ENCODE measurements at regions not wholly inside any gene's neighbourhood (a gene's known extent, or its start where the extent isn't known, plus 50 kb on each side); places are given as distances from the start of the nearest gene placed in this dataset.
"Not testable (repeated sequence)": the region's sequence is repeated elsewhere in the genome, so short reads cannot be mapped to it uniquely, and the experiment has no call there.

- DNase-seq (ENCODE audit: low read depth) = no peak
These were observed 125.1 kb upstream of the FAM204A start for GRCh38 chr10:118467200-118467599.

DNA sequence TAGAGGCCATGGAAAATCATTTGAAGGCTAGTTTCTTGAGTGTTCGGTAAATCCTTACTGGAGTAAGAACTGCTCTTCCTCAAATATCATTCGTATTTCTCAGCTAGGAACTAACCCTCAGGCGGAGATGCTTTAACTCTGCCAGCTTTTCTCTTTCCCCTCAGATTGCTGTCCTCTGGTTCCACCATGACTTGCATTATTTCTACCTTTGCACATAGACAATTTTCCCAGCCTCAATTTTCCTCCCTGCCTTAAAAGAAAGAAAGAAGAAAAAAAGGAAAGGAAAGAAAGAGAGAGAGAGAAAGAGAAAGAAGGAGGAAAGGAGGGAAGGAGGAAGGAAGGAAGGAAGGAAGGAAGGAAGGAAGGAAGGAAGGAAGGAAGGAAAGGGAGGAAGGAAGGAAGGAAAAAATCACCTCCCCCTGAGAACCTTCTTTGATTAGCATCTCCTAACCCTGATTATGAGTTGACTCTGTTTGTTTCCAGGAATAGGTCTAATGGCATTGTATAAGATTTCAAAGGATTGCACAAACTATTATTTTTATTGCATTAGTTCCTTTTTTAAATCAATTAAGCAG, 123.3 kb upstream of the FAM204A start:
- no peak for DNase-seq (ENCODE audit: low read depth)

- no peak for DNase-seq (ENCODE audit: low read depth)
These were observed 121.6 kb upstream of the FAM204A start for GRCh38 chr10:118463740-118464139.

DNA sequence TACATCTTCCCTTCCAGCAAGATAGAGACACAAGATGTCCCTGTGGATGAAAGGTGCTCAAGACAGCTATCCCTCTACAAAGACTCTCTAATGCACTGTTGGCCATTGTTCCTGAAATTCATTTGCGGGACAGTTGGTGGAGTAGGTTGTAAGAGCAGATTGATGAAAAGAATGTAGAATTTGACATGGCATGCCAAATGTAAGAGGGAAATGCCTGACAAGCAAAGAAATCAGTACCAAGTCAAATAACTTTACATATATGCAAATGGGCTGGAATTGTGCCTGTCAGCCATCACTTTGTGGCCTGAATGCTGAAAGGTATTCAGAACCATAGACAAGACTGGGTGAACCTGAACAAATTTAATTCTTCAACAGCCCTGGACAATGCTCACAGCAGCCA, 120.3 kb upstream of the FAM204A start:
- DNase-seq (ENCODE audit: low read depth) = no peak

DNA sequence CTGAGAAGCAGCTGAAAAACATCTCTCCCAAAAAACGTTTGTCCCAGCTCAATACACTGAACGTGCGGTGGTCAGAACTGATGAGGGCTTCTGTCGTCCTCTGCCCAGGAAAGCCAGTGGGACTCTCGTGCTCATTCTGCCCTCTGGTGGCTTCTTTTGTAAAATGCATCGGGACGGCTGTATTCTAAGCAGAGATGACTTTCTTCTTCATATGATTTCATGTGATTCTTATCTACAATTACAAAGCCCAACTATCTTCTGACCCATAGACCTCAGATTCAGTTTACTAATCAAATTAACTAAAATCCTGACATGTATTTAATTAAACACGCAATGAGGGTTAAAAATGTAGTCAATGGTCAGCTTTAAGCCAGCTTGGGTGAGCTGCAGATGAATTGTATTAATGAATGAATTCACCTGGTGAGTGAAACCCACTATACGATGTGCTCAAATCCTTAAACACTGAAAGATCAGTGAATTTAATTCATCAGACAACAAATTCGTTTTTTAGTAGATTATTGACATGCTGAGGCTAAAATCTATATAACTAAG, 117.6 kb upstream of the FAM204A start:
- peak; percentile 26 for DNase-seq (ENCODE audit: low read depth)

DNA sequence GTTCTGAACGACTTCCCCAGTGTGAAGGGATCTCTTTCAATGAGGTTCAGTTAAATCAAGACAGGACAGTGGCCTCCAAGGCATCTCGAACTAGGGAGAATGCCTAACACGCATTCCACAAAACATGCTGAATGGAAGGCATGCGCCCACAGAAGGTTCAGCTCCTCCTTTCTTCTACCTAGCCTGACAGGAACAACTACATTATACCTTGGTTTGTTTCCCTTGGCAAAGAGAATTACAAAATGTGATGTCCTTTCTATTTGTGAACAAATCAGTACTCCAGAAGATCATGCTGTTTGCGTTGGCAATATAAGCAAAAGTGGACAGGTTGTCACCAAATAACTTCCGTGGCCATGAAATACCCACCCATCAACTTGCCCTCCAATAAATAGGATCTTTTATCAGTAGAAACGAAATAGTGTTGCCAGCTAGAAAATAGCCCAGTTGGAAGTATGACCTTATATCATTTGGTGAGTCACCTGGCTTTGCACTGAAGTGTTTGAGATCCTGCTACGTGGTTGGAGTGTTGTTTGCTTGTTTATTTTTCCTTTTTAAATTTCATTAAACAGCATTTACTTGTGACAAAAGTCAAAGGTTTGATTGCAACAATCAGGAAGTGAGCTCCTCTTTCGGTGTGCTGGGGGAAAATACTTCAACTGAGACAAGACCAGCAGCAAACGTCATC, 117.0 kb upstream of the FAM204A start:
- DNase-seq (ENCODE audit: low read depth) = no peak

DNA sequence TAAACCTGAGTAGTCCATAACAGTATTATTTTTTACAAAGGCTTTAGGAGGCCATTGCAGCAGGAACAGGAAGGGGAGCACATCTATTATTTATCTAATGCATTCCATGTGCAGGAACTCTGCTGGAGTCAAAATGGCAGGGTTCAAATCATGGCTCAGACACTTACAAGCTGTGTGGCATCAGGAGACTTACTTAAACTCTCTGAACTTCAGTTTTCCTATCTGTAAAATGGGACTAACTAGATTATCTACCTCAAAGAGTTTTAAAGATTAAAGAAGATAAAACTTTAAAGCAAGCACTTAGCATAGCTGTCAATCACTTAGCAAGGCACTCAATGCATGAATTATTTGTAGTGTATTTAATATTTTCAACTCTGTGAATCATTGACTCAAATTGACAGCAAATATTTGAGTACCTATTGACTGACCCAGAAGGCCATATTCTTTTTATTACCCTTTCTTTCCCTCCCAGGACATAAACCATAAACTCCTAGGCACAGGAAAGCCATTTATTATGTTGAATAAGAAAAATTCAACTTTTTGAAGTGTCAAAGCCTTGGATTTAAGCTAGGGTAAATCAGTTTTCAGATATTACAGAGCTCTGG, 115.8 kb upstream of the FAM204A start:
- DNase-seq (ENCODE audit: low read depth) = no peak

DNA sequence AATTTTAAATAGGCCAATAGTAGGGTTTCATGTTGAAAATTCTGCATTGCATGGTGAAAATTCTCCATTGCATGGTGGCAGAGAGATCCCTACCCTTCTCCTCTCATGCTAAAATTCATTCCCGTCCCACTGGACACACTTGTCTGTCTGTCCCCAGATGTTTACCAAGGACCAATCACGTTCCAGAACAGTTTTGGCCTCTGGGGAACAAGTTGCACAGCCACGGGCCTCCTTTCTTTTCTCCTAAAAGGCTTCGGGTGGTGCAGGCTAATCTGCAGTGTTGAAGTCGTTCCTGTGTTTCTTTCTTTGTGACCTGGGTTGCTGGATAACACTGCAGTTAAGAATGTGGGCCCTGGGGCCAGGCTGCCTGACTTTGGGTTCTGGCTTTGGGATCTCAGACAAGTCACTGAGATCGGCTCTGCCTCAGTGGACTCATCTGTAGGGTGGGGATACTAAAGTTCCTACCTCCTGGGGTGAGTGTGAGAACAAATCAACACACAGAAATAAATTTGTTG, 113.1 kb upstream of the FAM204A start:
- no peak for DNase-seq (ENCODE audit: low read depth)

GRCh38 chr10:118454211-118454610, 112.1 kb upstream of the FAM204A start:
- no peak for DNase-seq (ENCODE audit: low read depth)

GRCh38 chr10:118452098-118452497, 110.0 kb upstream of the FAM204A start:
- no peak for DNase-seq (ENCODE audit: low read depth)

GRCh38 chr10:118449521-118449920, 107.4 kb upstream of the FAM204A start:
- no peak for DNase-seq (ENCODE audit: low read depth)

GRCh38 chr10:118448744-118449143, 106.6 kb upstream of the FAM204A start:
- no peak for DNase-seq (ENCODE audit: low read depth)

GRCh38 chr10:118447478-118448270, 105.5 kb upstream of the FAM204A start:
- DNase-seq (ENCODE audit: low read depth) = no peak

GRCh38 chr10:118445535-118445934, 103.4 kb upstream of the FAM204A start:
- DNase-seq (ENCODE audit: low read depth) = no peak

- no peak for DNase-seq (ENCODE audit: low read depth)
These were observed 101.9 kb upstream of the FAM204A start for GRCh38 chr10:118444069-118444468.

DNA sequence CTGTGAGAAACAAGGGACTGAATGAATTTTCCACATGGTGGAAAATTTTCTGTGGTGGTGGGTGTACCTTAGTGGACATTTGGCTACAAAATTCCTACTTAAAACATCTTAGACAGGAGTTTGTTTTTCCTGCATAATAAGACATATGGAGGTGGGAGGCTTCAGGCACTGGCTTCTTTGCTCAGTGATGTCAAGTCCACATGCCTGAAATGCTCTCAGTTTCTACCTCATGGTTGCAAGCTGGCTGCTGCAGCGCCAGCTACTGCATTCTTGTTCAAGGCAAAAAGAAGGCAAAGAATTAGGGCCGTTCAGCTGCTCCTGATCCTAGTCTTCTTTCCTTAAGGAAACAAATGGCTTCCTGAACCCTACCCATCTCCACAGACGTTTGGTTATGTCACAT, 99.9 kb upstream of the FAM204A start:
- no peak for DNase-seq (ENCODE audit: low read depth)

DNA sequence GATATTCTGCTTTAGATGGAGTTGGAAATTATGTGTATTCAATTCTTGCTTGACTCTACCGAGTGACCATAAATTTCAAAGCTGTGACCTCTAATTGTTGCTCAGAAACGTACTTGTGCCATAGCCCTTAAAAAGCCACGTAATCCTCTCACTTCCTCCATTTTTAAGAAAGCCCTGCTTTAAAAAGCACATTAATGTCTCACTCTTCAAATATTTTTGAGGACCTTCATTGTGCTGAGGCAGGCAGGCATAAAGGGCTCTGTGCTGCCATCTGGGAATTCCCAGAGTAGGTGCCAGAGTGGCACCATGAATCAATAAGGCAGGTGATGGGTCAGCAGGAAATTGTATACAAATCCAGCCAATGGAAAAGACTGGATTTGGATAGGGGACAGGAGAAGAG, 97.7 kb upstream of the FAM204A start:
- no peak for DNase-seq (ENCODE audit: low read depth)

GRCh38 chr10:118436742-118437141, 94.6 kb upstream of the FAM204A start:
- no peak for DNase-seq (ENCODE audit: low read depth)

DNA sequence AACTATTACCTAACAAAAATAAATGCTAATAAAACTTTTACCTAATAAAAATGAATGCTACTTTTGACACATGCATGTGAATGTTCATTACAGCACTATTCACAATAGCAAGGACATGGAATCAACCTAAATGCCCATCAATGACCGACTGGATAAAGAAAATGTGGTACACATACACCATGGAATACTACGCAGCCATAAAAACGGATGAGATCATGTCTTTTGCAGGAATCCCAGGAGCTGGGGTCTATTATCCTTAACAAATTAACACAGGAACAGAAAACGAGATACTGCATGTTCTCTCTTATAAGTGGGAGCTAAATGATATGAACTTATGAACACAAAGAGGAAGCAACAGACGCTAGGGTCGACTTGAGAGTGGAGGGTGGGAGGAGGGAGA, 88.1 kb upstream of the FAM204A start:
- DNase-seq (ENCODE audit: low read depth) = no peak

DNA sequence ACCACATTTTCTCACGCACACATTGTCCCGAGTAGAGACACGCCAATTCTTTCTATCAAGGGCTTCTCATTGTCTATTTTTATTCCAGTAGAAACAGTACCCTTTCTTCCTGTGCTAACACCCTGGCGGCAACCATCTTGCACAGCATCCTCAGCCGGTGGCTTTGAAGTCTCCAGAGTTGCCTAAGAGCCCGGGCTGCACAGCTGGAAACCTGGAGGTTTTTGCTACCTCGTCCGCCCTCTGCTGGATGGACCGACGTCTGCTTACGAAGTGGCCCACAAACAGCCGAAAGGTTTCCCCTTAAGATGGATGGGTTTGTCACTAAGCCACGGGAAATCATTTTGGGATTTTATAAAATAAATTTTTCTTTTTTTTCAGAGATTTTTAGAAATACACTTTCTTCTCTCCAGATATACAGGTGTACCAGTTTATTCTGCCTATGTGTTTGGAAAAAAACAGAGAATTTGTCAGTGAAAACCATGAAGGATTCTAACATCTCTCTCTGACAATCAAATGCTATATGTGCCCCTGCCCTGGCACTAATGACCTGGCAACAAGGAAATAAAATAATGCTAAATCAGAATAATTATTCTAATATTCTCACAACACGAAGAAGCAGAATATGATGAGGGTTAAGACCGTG, 81.8 kb upstream of the FAM204A start:
- DNase-seq (ENCODE audit: low read depth) = peak; percentile 37

DNA sequence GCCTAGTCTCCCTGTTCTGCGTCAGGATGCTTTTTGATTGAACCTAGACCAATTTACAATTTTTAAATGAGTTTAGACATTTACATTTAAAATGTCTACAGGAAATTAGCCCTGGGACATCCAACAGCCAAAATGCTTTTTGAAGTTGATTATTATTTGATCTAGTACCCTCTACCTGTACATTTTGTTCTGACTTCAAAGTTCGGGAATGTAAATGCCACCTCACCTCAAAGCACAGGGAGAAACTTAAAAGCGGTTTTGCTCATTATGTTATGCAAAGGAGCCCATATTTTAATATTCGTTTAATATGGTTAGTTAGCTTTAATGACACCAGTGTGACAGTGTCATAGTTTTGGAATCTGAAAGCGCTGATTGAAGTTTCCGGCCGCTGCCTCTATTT, 80.1 kb upstream of the FAM204A start:
- no peak for DNase-seq (ENCODE audit: low read depth)

DNA sequence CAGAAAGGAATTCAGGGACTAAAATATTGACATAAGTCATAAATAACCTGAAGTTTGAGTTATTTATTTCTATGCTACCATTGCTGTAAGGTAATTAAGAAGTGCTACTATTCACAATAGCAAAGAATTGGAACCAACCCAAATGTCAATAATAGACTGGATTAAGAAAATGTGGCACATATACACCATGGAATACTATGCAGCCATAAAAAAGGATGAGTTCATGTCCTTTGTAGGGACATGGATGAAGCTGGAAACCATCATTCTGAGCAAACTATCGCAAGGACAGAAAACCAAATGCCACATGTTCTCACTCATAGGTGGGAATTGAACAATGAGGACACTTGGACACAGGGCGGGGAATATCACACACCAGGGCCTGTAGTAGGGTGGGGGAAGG, 77.9 kb upstream of the FAM204A start:
- not testable (repeated sequence) for DNase-seq (ENCODE audit: low read depth)

Measured in GM04503 (cell line).